H1 (cell line): ENCODE measurements at regions not wholly inside any gene's neighbourhood (a gene's known extent, or its start where the extent isn't known, plus 50 kb on each side); places are given as distances from the start of the nearest gene placed in this dataset.

ENCODE experiments used
- CTCF ChIA-PET: fragments of 300-600 bp; sonication (Branson Sonifier 250); formaldehyde crosslinking; loops from one replicate; lab custom pipeline; 2021; ENCODE audit not compliant: partially characterized antibody; lab: Charles Lee
- POLR2A ChIA-PET: fragments of 300-600 bp; sonication (Branson Sonifier 250); formaldehyde crosslinking; loops from one replicate; lab custom pipeline; 2021; ENCODE audit warnings: inconsistent platforms; ENCODE audit not compliant: partially characterized antibody; lab: Charles Lee
- DNase-seq, 2 experiments: peaks; one replicate each; pipeline versions ENCODE4 v3.0.0 to v3.0.0-alpha.2; 2010 to 2022; ENCODE audit warnings: low spot score in 2 of 2, low read depth in 1 of 2, mixed read lengths in 1 of 2
- FAIRE-seq: peaks from 2 replicates; lab custom pipeline; 2011; peaks lifted over from hg19 to GRCh38; lab: Jason Lieb, UNC
- H2AFZ ChIP-seq: 2 replicates; pipeline ENCODE4 v1.8.1; 2012; ENCODE audit warnings: low read length, inconsistent platforms
- H2AK5ac ChIP-seq: 2 replicates; pipeline ENCODE4 v1.6.1; 2013; ENCODE audit warnings: low read depth, low read length
- H2BK120ac ChIP-seq: replicated peaks from 2 replicates; pipeline ENCODE3; 2013; ENCODE audit warnings: low read depth, low read length, inconsistent platforms
- H2BK12ac ChIP-seq: 2 replicates; pipeline ENCODE4 v1.6.1; 2013; ENCODE audit warnings: low read depth, low read length
- H2BK15ac ChIP-seq: 2 replicates; pipeline ENCODE4 v1.6.1; 2013; ENCODE audit warnings: low read length
- H2BK20ac ChIP-seq: 2 replicates; pipeline ENCODE4 v1.6.1; 2013; ENCODE audit warnings: low read length
- H2BK5ac ChIP-seq: 2 replicates; pipeline ENCODE4 v1.6.1; 2013; ENCODE audit warnings: low read depth, low read length
- H3K14ac ChIP-seq: 2 replicates; pipeline ENCODE4 v1.6.1; 2013; ENCODE audit warnings: inconsistent platforms; ENCODE audit not compliant: insufficient read length
- H3K18ac ChIP-seq: 2 replicates; pipeline ENCODE4 v1.6.1; 2013; ENCODE audit warnings: low read length; ENCODE audit errors: extremely low read depth
- H3K23ac ChIP-seq: 2 replicates; pipeline ENCODE4 v1.6.1; 2013; ENCODE audit warnings: inconsistent platforms; ENCODE audit not compliant: insufficient read length
- H3K23me2 ChIP-seq: 2 replicates; pipeline ENCODE4 v1.6.1; 2013; ENCODE audit warnings: low read depth, low read length
- H3K27ac ChIP-seq: 2 replicates; pipeline ENCODE4 v1.6.1; 2011; ENCODE audit warnings: low read depth, low read length, inconsistent platforms
- H3K27me3 ChIP-seq, 4 experiments: replicated peaks in 1 of 4; 1 replicate in 1 of 4; 2 replicates in 3 of 4; pipeline versions ENCODE4 v1.6.1 to v1.8.1; 2011 to 2013; ENCODE audit warnings: low read length in 3 of 4, mild to moderate bottlenecking in 3 of 4, inconsistent platforms in 2 of 4, mixed read lengths in 2 of 4, moderate library complexity in 1 of 4; ENCODE audit not compliant: control insufficient read depth in 3 of 4, insufficient read depth in 3 of 4; ENCODE audit errors: extremely low read depth in 1 of 4
- H3K36me3 ChIP-seq, 4 experiments: 2 replicates each; pipeline versions ENCODE4 v1.6.1 to v1.8.1; 2011 to 2013; ENCODE audit warnings: mild to moderate bottlenecking in 4 of 4, low read length in 3 of 4, moderate library complexity in 2 of 4, control low read depth in 1 of 4, inconsistent platforms in 1 of 4; ENCODE audit not compliant: insufficient read depth in 4 of 4, control insufficient read depth in 2 of 4
- H3K4ac ChIP-seq: replicated peaks from 2 replicates; pipeline ENCODE3; 2013; ENCODE audit warnings: low read length, low read depth, mixed read lengths, inconsistent platforms; ENCODE audit not compliant: insufficient read length
- H3K4me1 ChIP-seq, 4 experiments: replicated peaks in 1 of 4; 1 replicate in 1 of 4; 2 replicates in 3 of 4; pipeline versions ENCODE4 v1.6.1 to v1.8.1; 2011 to 2013; ENCODE audit warnings: low read length in 3 of 4, inconsistent platforms in 2 of 4, mixed read lengths in 1 of 4; ENCODE audit not compliant: insufficient read depth in 4 of 4, control insufficient read depth in 3 of 4
- H3K4me2 ChIP-seq, 2 experiments: 2 replicates each; pipeline versions ENCODE4 v1.6.1 to v1.8.1; 2011 to 2013; ENCODE audit warnings: low read depth in 2 of 2, low read length in 2 of 2, control low read depth in 1 of 2, inconsistent platforms in 1 of 2, mild to moderate bottlenecking in 1 of 2; ENCODE audit not compliant: insufficient read depth in 1 of 2
- H3K4me3 ChIP-seq, 4 experiments: fragments of 200-600, 300-600 bp in 1 of 4; sonication (generic), shearing (Covaris generic), sonication (Bioruptor Twin) in 1 of 4; 2 replicates each; pipeline versions ENCODE4 v1.5.1 to v1.8.1; 2011 to 2016; ENCODE audit warnings: low read length in 4 of 4, low read depth in 3 of 4, control low read depth in 2 of 4, inconsistent platforms in 2 of 4, mild to moderate bottlenecking in 2 of 4, mixed read lengths in 1 of 4, moderate library complexity in 1 of 4; ENCODE audit not compliant: insufficient read depth in 2 of 4; ENCODE audit errors: extremely low read depth in 1 of 4
- H3K56ac ChIP-seq: replicated peaks from 2 replicates; pipeline ENCODE3; 2013; ENCODE audit warnings: low read depth, mild to moderate bottlenecking, mixed read lengths, low read length, inconsistent platforms; ENCODE audit not compliant: insufficient read length
- H3K79me1 ChIP-seq: 2 replicates; pipeline ENCODE4 v1.6.1; 2013; ENCODE audit warnings: low read depth, low read length, control low read depth
- H3K79me2 ChIP-seq, 2 experiments: 2 replicates each; pipeline versions ENCODE4 v1.6.1 to v1.8.1; 2012 to 2013; ENCODE audit warnings: low read length in 2 of 2, mild to moderate bottlenecking in 2 of 2, inconsistent platforms in 1 of 2; ENCODE audit not compliant: insufficient read depth in 2 of 2, control insufficient read depth in 1 of 2
- H3K9ac ChIP-seq, 4 experiments: replicated peaks in 1 of 4; 1 replicate in 1 of 4; 2 replicates in 3 of 4; pipeline versions ENCODE4 v1.6.1 to v1.8.1; 2011 to 2013; ENCODE audit warnings: low read depth in 3 of 4, low read length in 3 of 4, control low read depth in 2 of 4, mild to moderate bottlenecking in 2 of 4, moderate library complexity in 2 of 4, inconsistent platforms in 1 of 4; ENCODE audit errors: extremely low read depth in 1 of 4
- H3K9me3 ChIP-seq, 2 experiments: 2 replicates each; pipeline versions ENCODE4 v1.6.1 to v1.8.1; 2012 to 2013; ENCODE audit warnings: mild to moderate bottlenecking in 2 of 2, moderate library complexity in 2 of 2, control low read depth in 1 of 2, inconsistent platforms in 1 of 2, low read depth in 1 of 2, low read length in 1 of 2, mixed read lengths in 1 of 2; ENCODE audit not compliant: insufficient read depth in 2 of 2
- H4K20me1 ChIP-seq, 2 experiments: replicated peaks in 1 of 2; 2 replicates each; pipeline versions ENCODE3 to v1.8.1; 2011 to 2013; ENCODE audit warnings: inconsistent platforms in 2 of 2, low read length in 2 of 2, mild to moderate bottlenecking in 1 of 2; ENCODE audit not compliant: insufficient read depth in 2 of 2, control insufficient read depth in 1 of 2
- H4K5ac ChIP-seq: 2 replicates; pipeline ENCODE4 v1.6.1; 2013; ENCODE audit warnings: low read length, low read depth, mixed read lengths, inconsistent platforms; ENCODE audit not compliant: insufficient read length
- H4K8ac ChIP-seq: 2 replicates; pipeline ENCODE4 v1.8.0; 2013; ENCODE audit warnings: mild to moderate bottlenecking, moderate library complexity, low read length, inconsistent platforms; ENCODE audit not compliant: insufficient read depth; ENCODE audit errors: extremely low read depth
- H4K91ac ChIP-seq: replicated peaks from 2 replicates; pipeline ENCODE3; 2013; ENCODE audit warnings: low read length, mixed read lengths, inconsistent platforms; ENCODE audit not compliant: insufficient read length
- POLR2AphosphoS5 ChIP-seq: IDR thresholded peaks from 2 replicates; pipeline ENCODE4 v1.6.1; 2011; ENCODE audit warnings: low read depth, low read length

DNA sequence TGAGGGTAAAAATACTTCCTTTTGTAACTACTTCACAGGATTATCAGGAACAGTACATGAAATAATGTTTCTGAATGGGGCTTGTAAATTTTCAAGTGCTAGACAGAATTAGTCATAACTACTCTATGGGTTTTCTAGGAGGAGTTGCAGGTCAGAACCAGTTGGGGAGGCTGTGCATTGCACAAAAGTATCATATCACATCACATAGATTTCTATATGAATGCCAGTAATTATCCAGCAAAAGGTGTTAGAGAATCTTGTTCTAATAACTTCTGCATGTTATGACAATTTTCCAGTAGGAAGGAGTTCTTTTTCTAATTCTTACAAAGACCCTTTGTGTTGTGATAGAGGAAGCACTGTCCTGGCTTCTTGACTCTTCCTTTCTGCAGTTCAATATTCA is 551.6 kb downstream of the COL12A1 start:
- Histone ChIP-seq H4K5ac (no peak overlapping the region), H3K18ac (no peak overlapping the region), H2BK12ac (no peak overlapping the region), H2BK120ac (no peak overlapping the region), H3K79me2 (no peaks in the 10 kb centered on the region), H3K23me2 (no peaks in the 10 kb centered on the region), H4K20me1 (no peaks in the 10 kb centered on the region), H3K9me3 (no peaks in the 10 kb centered on the region), H3K4me2 (no peak overlapping the region), H2AK5ac (no peak overlapping the region), H3K4me3 (no peak overlapping the region), H3K27ac (no peak overlapping the region), H3K4ac (no peak overlapping the region), H2BK20ac (no peak overlapping the region), H3K23ac (no peak overlapping the region), H3K56ac (no peak overlapping the region), H3K14ac (no peak overlapping the region), H3K79me1 (no peaks in the 10 kb centered on the region), H2BK5ac (no peak overlapping the region), H3K4me1 (no peaks in the 10 kb centered on the region), H3K36me3 (no peaks in the 10 kb centered on the region), H2BK15ac (no peak overlapping the region), H4K91ac (no peak overlapping the region), H3K27me3 (no peaks in the 10 kb centered on the region), H4K8ac (no peak overlapping the region), H3K9ac (no peak overlapping the region), H2AFZ (no peak overlapping the region)
- FAIRE-seq (no peak), DNase-seq (no peak)
- ChIA-PET POLR2A (no interaction called here), CTCF (no interaction called here)
- TF ChIP-seq POLR2AphosphoS5 = no peak
